GM19240 (cell line): ENCODE measurements at regions not wholly inside any gene's neighbourhood (a gene's known extent, or its start where the extent isn't known, plus 50 kb on each side); places are given as distances from the start of the nearest gene placed in this dataset.
A peak's percentile ranks its signal among the peaks of the same experiment; 100 is the strongest.

Source experiments
- DNase-seq: peaks from one replicate; pipeline ENCODE4 v3.0.0; 2011; ENCODE audit warnings: low spot score; ENCODE audit not compliant: insufficient read length

- DNase-seq: no peak
Observed at GRCh38 chr11:116507849-116508695, 264.7 kb downstream of the BUD13 start.

- DNase-seq: no peak
Observed at GRCh38 chr11:116507016-116507415, 265.8 kb downstream of the BUD13 start.

- DNase-seq: no peak
Observed at GRCh38 chr11:116506263-116506825, 266.4 kb downstream of the BUD13 start.

- DNase-seq: no peak
Observed at GRCh38 chr11:116505298-116506262, 267.2 kb downstream of the BUD13 start.

- no peak for DNase-seq
Observed at GRCh38 chr11:116504541-116505297, 268.1 kb downstream of the BUD13 start.

GRCh38 chr11:116503216-116504160 lies 269.3 kb downstream of the BUD13 start:
- DNase-seq: no peak

- DNase-seq: no peak
Observed at GRCh38 chr11:116502641-116503061, 270.1 kb downstream of the BUD13 start.

- DNase-seq: no peak
Observed at GRCh38 chr11:116501728-116502127, 271.1 kb downstream of the BUD13 start.

GRCh38 chr11:116500947-116501602 lies 271.7 kb downstream of the BUD13 start:
- DNase-seq: no peak

GRCh38 chr11:116500026-116500946 lies 272.5 kb downstream of the BUD13 start:
- DNase-seq: no peak

GRCh38 chr11:116499396-116500003 lies 273.3 kb downstream of the BUD13 start:
- peak; percentile 55 for DNase-seq

- DNase-seq: no peak
Observed at GRCh38 chr11:116498161-116498560, 274.6 kb downstream of the BUD13 start.

- no peak for DNase-seq
Observed at GRCh38 chr11:116492600-116492999, 280.2 kb downstream of the BUD13 start.

- no peak for DNase-seq
Observed at GRCh38 chr11:116488836-116489389, 283.9 kb downstream of the BUD13 start.

- no peak for DNase-seq
Observed at GRCh38 chr11:116485425-116485824, 287.4 kb downstream of the BUD13 start.

GRCh38 chr11:116482716-116483115 lies 290.1 kb downstream of the BUD13 start:
- DNase-seq: no peak

GRCh38 chr11:116481126-116481675 lies 291.6 kb downstream of the BUD13 start:
- no peak for DNase-seq
